DND-41 (cell line): ENCODE measurements at regions not wholly inside any gene's neighbourhood (a gene's known extent, or its start where the extent isn't known, plus 50 kb on each side); places are given as distances from the start of the nearest gene placed in this dataset.

Source experiments
- EZH2 ChIP-seq: IDR thresholded peaks from 3 replicates; pipeline ENCODE4 v1.6.1; 2012; ENCODE audit warnings: borderline replicate concordance, low read depth, mild to moderate bottlenecking, moderate library complexity, low read length, inconsistent platforms; ENCODE audit not compliant: severe bottlenecking
- TF ChIP-seq, protein P1 (sequence below): IDR thresholded peaks from 2 replicates; pipeline ENCODE4 v1.5.1; 2012; ENCODE audit warnings: borderline replicate concordance, low read length, moderate library complexity, mild to moderate bottlenecking; ENCODE audit not compliant: poor library complexity, severe bottlenecking; ENCODE audit errors: extremely low read depth

- TF ChIP-seq, protein P1, sequence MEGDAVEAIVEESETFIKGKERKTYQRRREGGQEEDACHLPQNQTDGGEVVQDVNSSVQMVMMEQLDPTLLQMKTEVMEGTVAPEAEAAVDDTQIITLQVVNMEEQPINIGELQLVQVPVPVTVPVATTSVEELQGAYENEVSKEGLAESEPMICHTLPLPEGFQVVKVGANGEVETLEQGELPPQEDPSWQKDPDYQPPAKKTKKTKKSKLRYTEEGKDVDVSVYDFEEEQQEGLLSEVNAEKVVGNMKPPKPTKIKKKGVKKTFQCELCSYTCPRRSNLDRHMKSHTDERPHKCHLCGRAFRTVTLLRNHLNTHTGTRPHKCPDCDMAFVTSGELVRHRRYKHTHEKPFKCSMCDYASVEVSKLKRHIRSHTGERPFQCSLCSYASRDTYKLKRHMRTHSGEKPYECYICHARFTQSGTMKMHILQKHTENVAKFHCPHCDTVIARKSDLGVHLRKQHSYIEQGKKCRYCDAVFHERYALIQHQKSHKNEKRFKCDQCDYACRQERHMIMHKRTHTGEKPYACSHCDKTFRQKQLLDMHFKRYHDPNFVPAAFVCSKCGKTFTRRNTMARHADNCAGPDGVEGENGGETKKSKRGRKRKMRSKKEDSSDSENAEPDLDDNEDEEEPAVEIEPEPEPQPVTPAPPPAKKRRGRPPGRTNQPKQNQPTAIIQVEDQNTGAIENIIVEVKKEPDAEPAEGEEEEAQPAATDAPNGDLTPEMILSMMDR: no peak
- no peak for TF ChIP-seq EZH2
Observed at GRCh38 chr6:115474443-115475041, 586.1 kb downstream of the FRK start.
